ENCODE measurements at regions not wholly inside any gene's neighbourhood (a gene's known extent, or its start where the extent isn't known, plus 50 kb on each side); places are given as distances from the start of the nearest gene placed in this dataset.

GRCh38 chr12:86601550-86602308 is 345.5 kb upstream of the MGAT4C start:
- TF ChIP-seq, protein P1, sequence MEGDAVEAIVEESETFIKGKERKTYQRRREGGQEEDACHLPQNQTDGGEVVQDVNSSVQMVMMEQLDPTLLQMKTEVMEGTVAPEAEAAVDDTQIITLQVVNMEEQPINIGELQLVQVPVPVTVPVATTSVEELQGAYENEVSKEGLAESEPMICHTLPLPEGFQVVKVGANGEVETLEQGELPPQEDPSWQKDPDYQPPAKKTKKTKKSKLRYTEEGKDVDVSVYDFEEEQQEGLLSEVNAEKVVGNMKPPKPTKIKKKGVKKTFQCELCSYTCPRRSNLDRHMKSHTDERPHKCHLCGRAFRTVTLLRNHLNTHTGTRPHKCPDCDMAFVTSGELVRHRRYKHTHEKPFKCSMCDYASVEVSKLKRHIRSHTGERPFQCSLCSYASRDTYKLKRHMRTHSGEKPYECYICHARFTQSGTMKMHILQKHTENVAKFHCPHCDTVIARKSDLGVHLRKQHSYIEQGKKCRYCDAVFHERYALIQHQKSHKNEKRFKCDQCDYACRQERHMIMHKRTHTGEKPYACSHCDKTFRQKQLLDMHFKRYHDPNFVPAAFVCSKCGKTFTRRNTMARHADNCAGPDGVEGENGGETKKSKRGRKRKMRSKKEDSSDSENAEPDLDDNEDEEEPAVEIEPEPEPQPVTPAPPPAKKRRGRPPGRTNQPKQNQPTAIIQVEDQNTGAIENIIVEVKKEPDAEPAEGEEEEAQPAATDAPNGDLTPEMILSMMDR (IDR thresholded peaks at IDR 0.05; ENCODE audit: low read length), result no peak
- TF ChIP-seq EZH2 (IDR thresholded peaks at IDR 0.05; ENCODE audit: borderline replicate concordance, low read length), result no peak

Measured in OCI-LY1 (cell line).